Lower leg skin (tissue), 3 donors: ENCODE measurements at regions not wholly inside any gene's neighbourhood (a gene's known extent, or its start where the extent isn't known, plus 50 kb on each side); places are given as distances from the start of the nearest gene placed in this dataset.

ENCODE experiments used
- POLR2A ChIP-seq, 2 donors: fragments of 450-650 bp; IDR thresholded peaks; one replicate each; pipeline ENCODE4 v1.6.1; 2016 to 2017; ENCODE audit warnings: antibody characterized with exemption in 2 of 2, mild to moderate bottlenecking in 1 of 2, moderate library complexity in 1 of 2
- TF ChIP-seq, protein P1 (sequence below), 3 donors: fragments of 450-650 bp; IDR thresholded peaks; one replicate each; pipeline ENCODE4 v1.5.1; 2016; ENCODE audit warnings: antibody characterized with exemption in 3 of 3, mild to moderate bottlenecking in 3 of 3, moderate library complexity in 2 of 3

DNA sequence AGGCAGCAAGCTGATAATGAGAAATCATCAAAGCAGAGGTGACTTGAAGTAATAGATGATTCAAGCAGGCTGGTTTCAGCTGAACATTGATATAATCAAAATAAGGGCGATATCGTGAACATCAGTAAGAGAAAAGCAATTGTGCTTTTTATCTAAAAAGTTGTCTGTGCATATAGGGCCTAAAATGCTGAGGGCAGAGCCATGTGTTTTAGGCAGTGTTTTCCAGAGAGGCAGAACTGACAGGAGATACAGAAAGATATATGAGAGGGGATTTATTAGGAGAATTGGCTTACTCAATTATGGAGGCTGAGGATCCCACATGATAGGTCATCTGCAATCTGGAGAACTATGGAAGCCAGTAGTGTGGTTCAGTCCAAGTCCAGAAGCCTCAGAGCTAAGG is 136.5 kb upstream of the NPY2R start:
- no peak for TF ChIP-seq POLR2A (IDR thresholded peaks at IDR 0.05)
- TF ChIP-seq, protein P1, sequence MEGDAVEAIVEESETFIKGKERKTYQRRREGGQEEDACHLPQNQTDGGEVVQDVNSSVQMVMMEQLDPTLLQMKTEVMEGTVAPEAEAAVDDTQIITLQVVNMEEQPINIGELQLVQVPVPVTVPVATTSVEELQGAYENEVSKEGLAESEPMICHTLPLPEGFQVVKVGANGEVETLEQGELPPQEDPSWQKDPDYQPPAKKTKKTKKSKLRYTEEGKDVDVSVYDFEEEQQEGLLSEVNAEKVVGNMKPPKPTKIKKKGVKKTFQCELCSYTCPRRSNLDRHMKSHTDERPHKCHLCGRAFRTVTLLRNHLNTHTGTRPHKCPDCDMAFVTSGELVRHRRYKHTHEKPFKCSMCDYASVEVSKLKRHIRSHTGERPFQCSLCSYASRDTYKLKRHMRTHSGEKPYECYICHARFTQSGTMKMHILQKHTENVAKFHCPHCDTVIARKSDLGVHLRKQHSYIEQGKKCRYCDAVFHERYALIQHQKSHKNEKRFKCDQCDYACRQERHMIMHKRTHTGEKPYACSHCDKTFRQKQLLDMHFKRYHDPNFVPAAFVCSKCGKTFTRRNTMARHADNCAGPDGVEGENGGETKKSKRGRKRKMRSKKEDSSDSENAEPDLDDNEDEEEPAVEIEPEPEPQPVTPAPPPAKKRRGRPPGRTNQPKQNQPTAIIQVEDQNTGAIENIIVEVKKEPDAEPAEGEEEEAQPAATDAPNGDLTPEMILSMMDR (IDR thresholded peaks at IDR 0.05) = no peak
